GM12878 (cell line): ENCODE measurements at regions not wholly inside any gene's neighbourhood (a gene's known extent, or its start where the extent isn't known, plus 50 kb on each side); places are given as distances from the start of the nearest gene placed in this dataset.

Experiments
- FOXK2 ChIP-seq: fragments of 450-650 bp; IDR thresholded peaks from 2 replicates; pipeline ENCODE4 v1.6.1; 2017; ENCODE audit warnings: mild to moderate bottlenecking, moderate library complexity
- TAF1 ChIP-seq: IDR thresholded peaks from 2 replicates; pipeline ENCODE4 v1.6.1; 2011; ENCODE audit warnings: mild to moderate bottlenecking, low read depth, low read length, borderline replicate concordance

DNA sequence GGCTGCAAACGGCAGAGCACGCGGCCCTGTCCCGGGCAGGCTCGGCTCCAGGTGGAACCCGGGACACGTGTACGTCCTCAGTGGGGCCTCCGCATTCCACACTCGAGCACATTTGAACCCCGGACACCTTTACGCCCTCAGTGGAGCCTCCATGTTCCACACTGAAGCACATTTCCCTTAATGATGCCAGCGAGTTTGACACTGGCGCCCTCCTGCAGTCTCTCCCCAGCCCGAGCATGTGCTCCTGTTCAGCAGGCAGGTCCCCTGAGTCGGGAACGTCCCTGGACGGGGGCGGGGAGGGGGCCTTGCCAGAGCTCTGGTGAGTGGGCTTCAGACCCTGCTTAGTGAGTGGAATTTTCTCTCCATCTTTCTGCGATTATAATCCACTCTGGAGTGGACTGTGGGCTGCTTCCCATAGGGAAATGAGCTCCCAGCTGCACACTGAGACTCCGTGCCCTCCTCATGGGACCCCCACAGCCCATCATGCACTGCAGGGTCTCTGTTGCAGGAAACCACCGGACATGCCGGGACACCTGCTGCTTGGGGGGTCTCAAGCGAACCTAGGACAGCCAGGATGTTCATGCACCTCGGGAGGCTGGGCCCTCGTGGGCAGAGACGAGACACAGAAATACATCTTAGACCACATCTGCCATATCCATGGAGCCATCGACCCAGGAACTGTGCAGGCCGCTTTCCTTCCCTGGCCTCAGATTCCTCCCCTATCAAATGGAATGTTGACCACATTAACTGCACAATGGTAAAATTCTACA lies 70.3 kb upstream of the SNTG2 start:
- TF ChIP-seq TAF1 (no peak), FOXK2 (no peak)
